A549 (cell line): ENCODE measurements at regions not wholly inside any gene's neighbourhood (a gene's known extent, or its start where the extent isn't known, plus 50 kb on each side); places are given as distances from the start of the nearest gene placed in this dataset.
"Not testable (repeated sequence)": the region's sequence is repeated elsewhere in the genome, so short reads cannot be mapped to it uniquely, and the experiment has no call there.

Experiments
- ATAC-seq, 2 experiments: fragments of 200-7000 bp in 1 of 2; fragments of >200 bp in 1 of 2; cut with Nextera tagmentation in 1 of 2; cut with Tn5 transposase in 1 of 2; 3 replicates each; pipeline versions ENCODE4 v1.8.0 to v1.9.1; 2018 to 2020; ENCODE audit warnings: mild to moderate bottlenecking in 1 of 2, moderate library complexity in 1 of 2
- CTCF ChIA-PET: fragments of 300-600 bp; sonication (Branson Sonifier 250); formaldehyde crosslinking; extraction: SDS; loops from one replicate; lab custom pipeline; 2021; ENCODE audit warnings: antibody characterized with exemption, inconsistent platforms; lab: Yijun Ruan, JAX
- POLR2A ChIA-PET: fragments of 350-600 bp; formaldehyde crosslinking; extraction: SDS; loops from one replicate; lab custom pipeline; 2021; ENCODE audit warnings: antibody characterized with exemption, inconsistent platforms; lab: Yijun Ruan, JAX
- DNase-seq, 2 experiments: peaks; one replicate each; pipeline versions ENCODE4 v3.0.0 to v3.0.0-alpha.2; 2011 to 2016; ENCODE audit warnings: low read depth in 1 of 2, low spot score in 1 of 2
- FAIRE-seq: peaks from 2 replicates; lab custom pipeline; 2011; peaks lifted over from hg19 to GRCh38; lab: Jason Lieb, UNC
- H3K27ac ChIP-seq, 2 experiments: fragments of >200 bp; sonication (Bioruptor Twin); formaldehyde crosslinking; 3 replicates each; pipeline ENCODE4 v1.5.1; 2016 to 2017
- H3K4me1 ChIP-seq: fragments of >200 bp; sonication (Bioruptor Twin); formaldehyde crosslinking; 3 replicates; pipeline ENCODE4 v1.6.1; 2016
- H3K4me2 ChIP-seq: fragments of >200 bp; sonication (Bioruptor Twin); formaldehyde crosslinking; 3 replicates; pipeline ENCODE4 v1.6.1; 2016
- H3K4me3 ChIP-seq: fragments of >200 bp; sonication (Bioruptor Twin); formaldehyde crosslinking; 3 replicates; pipeline ENCODE4 v1.5.1; 2016
- H3K9me3 ChIP-seq: fragments of >200 bp; sonication (Bioruptor Twin); formaldehyde crosslinking; 3 replicates; pipeline ENCODE4 v1.6.1; 2016
- CBX8 ChIP-seq: fragments of 200-600 bp; sonication (generic); IDR thresholded peaks from 2 replicates; pipeline ENCODE4 v1.6.1; 2016
- CTCF ChIP-seq: fragments of >200 bp; sonication (Bioruptor Twin); formaldehyde crosslinking; IDR thresholded peaks from 3 replicates; pipeline ENCODE4 v1.5.1; 2016
- EP300 ChIP-seq, 2 experiments: fragments of >200 bp; sonication (Bioruptor Twin); formaldehyde crosslinking; IDR thresholded peaks; 2 replicates in 1 of 2; 3 replicates in 1 of 2; pipeline ENCODE4 v1.6.1; 2016 to 2017
- FOSB ChIP-seq: fragments of 250-450 bp; sonication (Bioruptor Pico); IDR thresholded peaks from 2 replicates; pipeline ENCODE4 v1.5.0; 2020; ENCODE audit warnings: mild to moderate bottlenecking, moderate library complexity
- HMGXB4 ChIP-seq: fragments of 250-450 bp; sonication (Bioruptor Pico); IDR thresholded peaks from 2 replicates; pipeline ENCODE4 v1.5.0; 2021; ENCODE audit warnings: mild to moderate bottlenecking, moderate library complexity, borderline replicate concordance
- RAD21 ChIP-seq, 2 experiments: fragments of >200 bp in 1 of 2; sonication (Bioruptor Twin) in 1 of 2; formaldehyde crosslinking in 1 of 2; IDR thresholded peaks in 1 of 2; conservative IDR thresholded peaks in 1 of 2; 2 replicates in 1 of 2; 3 replicates in 1 of 2; pipeline ENCODE4 v1.6.1; 2012 to 2018; ENCODE audit warnings: inconsistent platforms in 1 of 2
- SMC3 ChIP-seq: fragments of >200 bp; sonication (Bioruptor Twin); formaldehyde crosslinking; IDR thresholded peaks from 3 replicates; pipeline ENCODE4 v1.6.1; 2018; ENCODE audit warnings: inconsistent platforms
- TFCP2L1 ChIP-seq: fragments of 250-450 bp; sonication (Bioruptor Pico); IDR thresholded peaks from 2 replicates; pipeline ENCODE4 v1.5.0; 2021; ENCODE audit warnings: mild to moderate bottlenecking
- TP53 ChIP-seq: fragments of 250-450 bp; sonication (Bioruptor Pico); IDR thresholded peaks from 2 replicates; pipeline ENCODE4 v1.5.0; 2021; ENCODE audit warnings: mild to moderate bottlenecking, moderate library complexity
- ZSCAN20 ChIP-seq: fragments of 250-450 bp; sonication (Bioruptor Pico); IDR thresholded peaks from 2 replicates; pipeline ENCODE4 v1.8.0; 2022; ENCODE audit warnings: mild to moderate bottlenecking, moderate library complexity
- WGBS: methylation state at CpG from one replicate; pipeline ENCODE4 v1.1.6; 2017; ENCODE audit errors: missing lambda C conversion rate; 5-methylcytosine and 5-hydroxymethylcytosine counted together

- H3K4me3 ChIP-seq, H3K4me2 ChIP-seq, H3K27ac ChIP-seq, POLR2A ChIA-PET, FAIRE-seq, ATAC-seq, H3K9me3 ChIP-seq, DNase-seq, H3K4me1 ChIP-seq: not testable (repeated sequence)
- CTCF ChIA-PET = interaction anchor here (0.8 to 1.3 kb wide), 3 partner anchors 13 to 805 kb away, joined by 3 to 5 read pairs (median 4); no protein-coding TSS in a partner anchor
- WGBS = 13% methylated on average over 2 of the region's 9 CpGs
Observed at GRCh38 chr4:82271915-82272480, 101.8 kb downstream of the HNRNPD start.

GRCh38 chr4:82268826-82269193 lies 105.0 kb downstream of the HNRNPD start:
- CTCF ChIA-PET = interaction anchor here (0.8 to 2.5 kb wide), 10 partner anchors 13 to 873 kb away, joined by 3 to 25 read pairs (median 8); no protein-coding TSS in a partner anchor
- WGBS = 3% methylated on average over 3 of the region's 3 CpGs
- POLR2A ChIA-PET = no interaction called here
- H3K4me3 ChIP-seq = no peak overlapping the region
- FAIRE-seq (no peak), ATAC-seq (peak; percentile 51 to 54; a peak in 4 of 6 replicates), DNase-seq (no peak)
- peak; percentile 15; the same call in 2 of the 3 replicates for TF ChIP-seq CTCF
- TF ChIP-seq TFCP2L1 (CRISPR knock-in tag) = no peak
- H3K27ac ChIP-seq = no peak overlapping the region
- H3K4me2 ChIP-seq = no peak overlapping the region
- H3K4me1 ChIP-seq = no peaks in the 10 kb centered on the region
- H3K9me3 ChIP-seq = no peaks in the 10 kb centered on the region

- peak; percentile 40 to 55 for DNase-seq
- no peak overlapping the region for H3K4me3 ChIP-seq
- TF ChIP-seq EP300 (IDR thresholded peaks at IDR 0.05) (no peak), SMC3 (peak; percentile 63), ZSCAN20 (CRISPR knock-in tag) (no peak), CBX8 (no peak), RAD21 (conservative IDR thresholded peaks at IDR 0.05 in 1 of 2, IDR thresholded peaks at IDR 0.05 in 1 of 2) (peak; percentile 62 to 72), CTCF (peak; percentile 68), FOSB (CRISPR knock-in tag) (no peak), TP53 (CRISPR knock-in tag) (no peak), HMGXB4 (CRISPR knock-in tag) (no peak)
- ATAC-seq = peak; percentile 99 to 100
- 5% methylated on average over 4 of the region's 4 CpGs for WGBS
- FAIRE-seq = no peak
- no peaks in the 10 kb centered on the region for H3K4me1 ChIP-seq
- no peaks in the 10 kb centered on the region for H3K9me3 ChIP-seq
- POLR2A ChIA-PET = no interaction called here
- no peak overlapping the region for H3K27ac ChIP-seq
- CTCF ChIA-PET = interaction anchor here (0.5 to 2.5 kb wide), 16 partner anchors 12 to 873 kb away, joined by 3 to 25 read pairs (median 3); no protein-coding TSS in a partner anchor
- no peak overlapping the region for H3K4me2 ChIP-seq
Observed at GRCh38 chr4:82268050-82268825, 105.6 kb downstream of the HNRNPD start.
